ENCODE measurements at regions not wholly inside any gene's neighbourhood (a gene's known extent, or its start where the extent isn't known, plus 50 kb on each side); places are given as distances from the start of the nearest gene placed in this dataset.

GRCh38 chr1:30645807-30646206 is 77.6 kb downstream of the MATN1 start:
- H3K27me3 Mint-ChIP-seq (ENCODE audit: unreplicated experiment), result peaks cover 8% of the 10 kb centered on the region

GRCh38 chr1:30642391-30643120 is 80.8 kb downstream of the MATN1 start:
- Mint-ChIP-seq H3K4me1 (ENCODE audit: unreplicated experiment) (no peaks in the 10 kb centered on the region), H3K36me3 (ENCODE audit: low read depth, unreplicated experiment) (no peaks in the 10 kb centered on the region), H3K27ac (ENCODE audit: unreplicated experiment) (no peak overlapping the region), H3K27me3 (ENCODE audit: unreplicated experiment) (peaks cover 5% of the 10 kb centered on the region), H3K9me3 (ENCODE audit: unreplicated experiment) (no peaks in the 10 kb centered on the region), H3K4me3 (ENCODE audit: unreplicated experiment) (no peak overlapping the region)
- TF ChIP-seq CTCF (IDR thresholded peaks at IDR 0.05; ENCODE audit: unreplicated experiment), result no peak
- no peak for DNase-seq (ENCODE audit: low spot score)

More at GRCh38 chr1:30645807-30646206, 77.6 kb downstream of the MATN1 start:
- H3K36me3 Mint-ChIP-seq (ENCODE audit: low read depth, unreplicated experiment), result no peaks in the 10 kb centered on the region
- no peak overlapping the region for H3K27ac Mint-ChIP-seq (ENCODE audit: unreplicated experiment)
- DNase-seq (ENCODE audit: low spot score), result no peak
- no peak overlapping the region for H3K4me3 Mint-ChIP-seq (ENCODE audit: unreplicated experiment)
- peaks cover 2% of the 10 kb centered on the region for H3K4me1 Mint-ChIP-seq (ENCODE audit: unreplicated experiment)
- H3K9me3 Mint-ChIP-seq (ENCODE audit: unreplicated experiment), result no peaks in the 10 kb centered on the region
- TF ChIP-seq CTCF (IDR thresholded peaks at IDR 0.05; ENCODE audit: unreplicated experiment), result no peak

GRCh38 chr1:30641572-30642353 is 81.6 kb downstream of the MATN1 start:
- Mint-ChIP-seq H3K4me3 (ENCODE audit: unreplicated experiment) (no peak overlapping the region), H3K4me1 (ENCODE audit: unreplicated experiment) (no peaks in the 10 kb centered on the region), H3K9me3 (ENCODE audit: unreplicated experiment) (no peaks in the 10 kb centered on the region), H3K27me3 (ENCODE audit: unreplicated experiment) (peaks cover 5% of the 10 kb centered on the region), H3K27ac (ENCODE audit: unreplicated experiment) (no peak overlapping the region), H3K36me3 (ENCODE audit: low read depth, unreplicated experiment) (no peaks in the 10 kb centered on the region)
- DNase-seq (ENCODE audit: low spot score), result no peak
- TF ChIP-seq CTCF (IDR thresholded peaks at IDR 0.05; ENCODE audit: unreplicated experiment), result no peak

- TF ChIP-seq CTCF (IDR thresholded peaks at IDR 0.05; ENCODE audit: unreplicated experiment), result no peak
- Mint-ChIP-seq H3K4me3 (ENCODE audit: unreplicated experiment) (no peak overlapping the region), H3K27ac (ENCODE audit: unreplicated experiment) (no peak overlapping the region), H3K36me3 (ENCODE audit: low read depth, unreplicated experiment) (no peaks in the 10 kb centered on the region), H3K4me1 (ENCODE audit: unreplicated experiment) (no peaks in the 10 kb centered on the region), H3K27me3 (ENCODE audit: unreplicated experiment) (peaks cover 2% of the 10 kb centered on the region), H3K9me3 (ENCODE audit: unreplicated experiment) (no peaks in the 10 kb centered on the region)
- no peak for DNase-seq (ENCODE audit: low spot score)
Measured at GRCh38 chr1:30639881-30640452, 83.4 kb downstream of the MATN1 start.

Data from endothelial cell (in vitro differentiated cells).